Breast epithelium (tissue), 4 donors: ENCODE measurements at regions not wholly inside any gene's neighbourhood (a gene's known extent, or its start where the extent isn't known, plus 50 kb on each side); places are given as distances from the start of the nearest gene placed in this dataset.
A peak's percentile ranks its signal among the peaks of the same experiment; 100 is the strongest.

ENCODE experiments used
- DNase-seq, 2 donors: peaks; one replicate each; pipeline ENCODE4 v3.0.0-alpha.2; 2019; ENCODE audit warnings: low spot score in 2 of 2
- H3K27ac ChIP-seq, 2 donors: fragments of 200-600 bp; sonication (generic) in 1 of 2; one replicate each; pipeline ENCODE4 v1.5.1; 2016 to 2019; ENCODE audit warnings: mild to moderate bottlenecking in 1 of 2
- H3K27me3 ChIP-seq, 2 donors: fragments of 200-600 bp; sonication (generic) in 1 of 2; one replicate each; pipeline versions ENCODE4 v1.5.1 to v1.6.0; 2017 to 2019; ENCODE audit warnings: control low read depth in 1 of 2, mild to moderate bottlenecking in 1 of 2
- H3K36me3 ChIP-seq: fragments of 200-600 bp; one replicate; pipeline ENCODE4 v1.5.1; 2019
- H3K4me1 ChIP-seq, 2 donors: fragments of 200-600 bp; sonication (generic); one replicate each; pipeline ENCODE4 v1.5.1; 2016 to 2019; ENCODE audit warnings: control low read depth in 1 of 2
- H3K4me3 ChIP-seq, 3 donors: fragments of 200-600 bp; sonication (generic); 1 replicate in 2 of 3; 2 replicates in 1 of 3; pipeline ENCODE4 v1.5.1; 2016 to 2019; ENCODE audit warnings: mild to moderate bottlenecking in 3 of 3, moderate library complexity in 2 of 3
- H3K9me3 ChIP-seq, 2 donors: fragments of 200-600 bp; sonication (generic) in 1 of 2; one replicate each; pipeline ENCODE4 v1.5.1; 2016 to 2019; ENCODE audit warnings: control low read depth in 1 of 2
- POLR2A ChIP-seq: fragments of 450-650 bp; IDR thresholded peaks from one replicate; pipeline ENCODE4 v1.6.1; 2016; ENCODE audit warnings: antibody characterized with exemption, mild to moderate bottlenecking, moderate library complexity
- POLR2AphosphoS5 ChIP-seq, 3 donors: sonication (generic); formaldehyde crosslinking; IDR thresholded peaks; one replicate each; pipeline ENCODE4 v1.6.1; 2017; ENCODE audit warnings: antibody characterized with exemption in 3 of 3
- intact Hi-C: fragments of 100-400 bp; cut with DNase I; formaldehyde crosslinking; loops from one replicate; pipeline ENCODE4 v1.15.1; 2023; ENCODE audit warnings: low total_unique reads
- TF ChIP-seq, protein P1 (sequence below), 3 donors: fragments of 450-650 bp; IDR thresholded peaks; one replicate each; pipeline ENCODE4 v1.5.1; 2016 to 2017; ENCODE audit warnings: antibody characterized with exemption in 3 of 3, mild to moderate bottlenecking in 3 of 3, moderate library complexity in 3 of 3

GRCh38 chr9:99356512-99356971, 134.5 kb downstream of the SEC61B start:
- peak overlapping the region in 1 of 2 donors; percentile 48 for H3K27ac ChIP-seq
- H3K9me3 ChIP-seq = no peaks in the 10 kb centered on the region
- intact Hi-C loops = no loop called here
- no peak overlapping the region for H3K4me3 ChIP-seq
- TF ChIP-seq POLR2AphosphoS5 (IDR thresholded peaks at IDR 0.05) = no peak
- no peak for TF ChIP-seq POLR2A
- TF ChIP-seq, protein P1, sequence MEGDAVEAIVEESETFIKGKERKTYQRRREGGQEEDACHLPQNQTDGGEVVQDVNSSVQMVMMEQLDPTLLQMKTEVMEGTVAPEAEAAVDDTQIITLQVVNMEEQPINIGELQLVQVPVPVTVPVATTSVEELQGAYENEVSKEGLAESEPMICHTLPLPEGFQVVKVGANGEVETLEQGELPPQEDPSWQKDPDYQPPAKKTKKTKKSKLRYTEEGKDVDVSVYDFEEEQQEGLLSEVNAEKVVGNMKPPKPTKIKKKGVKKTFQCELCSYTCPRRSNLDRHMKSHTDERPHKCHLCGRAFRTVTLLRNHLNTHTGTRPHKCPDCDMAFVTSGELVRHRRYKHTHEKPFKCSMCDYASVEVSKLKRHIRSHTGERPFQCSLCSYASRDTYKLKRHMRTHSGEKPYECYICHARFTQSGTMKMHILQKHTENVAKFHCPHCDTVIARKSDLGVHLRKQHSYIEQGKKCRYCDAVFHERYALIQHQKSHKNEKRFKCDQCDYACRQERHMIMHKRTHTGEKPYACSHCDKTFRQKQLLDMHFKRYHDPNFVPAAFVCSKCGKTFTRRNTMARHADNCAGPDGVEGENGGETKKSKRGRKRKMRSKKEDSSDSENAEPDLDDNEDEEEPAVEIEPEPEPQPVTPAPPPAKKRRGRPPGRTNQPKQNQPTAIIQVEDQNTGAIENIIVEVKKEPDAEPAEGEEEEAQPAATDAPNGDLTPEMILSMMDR (IDR thresholded peaks at IDR 0.05) = no peak
- no peak for DNase-seq
- H3K36me3 ChIP-seq = no peaks in the 10 kb centered on the region
- H3K27me3 ChIP-seq = peaks cover 0 to 9% of the 10 kb centered on the region in 2 donors
- no peaks in the 10 kb centered on the region for H3K4me1 ChIP-seq

- DNase-seq = no peak
- H3K27ac ChIP-seq = peak overlapping the region in 1 of 2 donors; percentile 15
- H3K4me1 ChIP-seq = no peaks in the 10 kb centered on the region
- intact Hi-C loops = no loop called here
- peaks cover 0 to 9% of the 10 kb centered on the region in 2 donors for H3K27me3 ChIP-seq
- no peaks in the 10 kb centered on the region for H3K9me3 ChIP-seq
- TF ChIP-seq, protein P1 (IDR thresholded peaks at IDR 0.05) = no peak
- TF ChIP-seq POLR2A (no peak), POLR2AphosphoS5 (IDR thresholded peaks at IDR 0.05) (no peak)
- H3K36me3 ChIP-seq = no peaks in the 10 kb centered on the region
- H3K4me3 ChIP-seq = no peak overlapping the region
Observed at GRCh38 chr9:99357575-99357974, 135.5 kb downstream of the SEC61B start.

- Histone ChIP-seq H3K9me3 (no peaks in the 10 kb centered on the region), H3K27ac (no peak overlapping the region), H3K27me3 (peaks cover 0 to 9% of the 10 kb centered on the region in 2 donors), H3K36me3 (no peaks in the 10 kb centered on the region), H3K4me1 (no peaks in the 10 kb centered on the region), H3K4me3 (no peak overlapping the region)
- intact Hi-C loops = no loop called here
- TF ChIP-seq, protein P1 (IDR thresholded peaks at IDR 0.05) = no peak
- no peak for TF ChIP-seq POLR2AphosphoS5 (IDR thresholded peaks at IDR 0.05)
- TF ChIP-seq POLR2A = no peak
- DNase-seq = no peak
Observed at GRCh38 chr9:99358668-99359067, 136.6 kb downstream of the SEC61B start.

DNA sequence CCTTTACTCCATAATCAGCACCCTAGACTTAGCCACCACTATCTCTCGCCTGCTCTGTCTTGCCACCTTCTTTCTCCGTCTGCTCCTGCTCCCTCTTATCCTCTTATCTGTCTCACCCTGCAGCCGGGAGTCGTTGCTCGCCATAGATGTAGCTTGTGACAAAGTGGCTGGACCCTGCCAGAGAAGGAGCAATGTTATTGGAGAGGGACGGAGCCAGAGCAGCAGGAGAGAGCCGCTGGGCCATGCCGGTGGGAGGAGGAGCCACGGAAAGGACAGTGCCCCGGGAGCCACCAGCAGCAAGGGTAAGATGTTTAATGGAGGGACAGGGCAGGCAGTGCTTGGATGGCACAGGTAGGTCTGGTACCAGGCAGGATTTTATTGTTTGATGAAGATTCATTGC, 137.3 kb downstream of the SEC61B start:
- Histone ChIP-seq H3K27ac (no peak overlapping the region), H3K4me3 (no peak overlapping the region), H3K4me1 (no peaks in the 10 kb centered on the region), H3K27me3 (peaks cover 0 to 9% of the 10 kb centered on the region in 2 donors), H3K36me3 (no peaks in the 10 kb centered on the region), H3K9me3 (no peaks in the 10 kb centered on the region)
- DNase-seq = no peak
- intact Hi-C loops = no loop called here
- TF ChIP-seq POLR2AphosphoS5 (IDR thresholded peaks at IDR 0.05) (no peak), POLR2A (no peak)
- TF ChIP-seq, protein P1 (IDR thresholded peaks at IDR 0.05) = no peak

DNA sequence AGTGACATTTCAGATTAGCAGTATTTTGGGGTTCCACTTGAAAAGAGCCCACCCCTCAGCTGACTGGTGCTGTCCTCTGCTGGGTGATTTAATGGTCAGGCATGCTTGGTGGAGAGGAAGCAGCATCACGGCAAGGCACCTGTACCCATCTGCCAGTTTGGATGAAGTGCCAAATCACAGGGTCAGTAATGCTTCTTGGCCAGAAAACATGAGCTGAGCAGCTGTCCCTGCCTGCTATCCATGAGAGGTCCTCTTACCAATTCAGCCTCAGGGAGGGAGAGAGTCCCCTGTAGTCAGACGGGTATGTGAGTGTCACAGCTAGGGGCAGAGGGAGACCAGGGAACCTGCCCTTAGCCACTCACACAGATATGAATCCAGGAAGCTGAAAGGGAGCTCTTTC, 137.9 kb downstream of the SEC61B start:
- no peak for DNase-seq
- Histone ChIP-seq H3K27ac (no peak overlapping the region), H3K4me1 (no peaks in the 10 kb centered on the region), H3K27me3 (peaks cover 0 to 9% of the 10 kb centered on the region in 2 donors), H3K4me3 (no peak overlapping the region), H3K36me3 (no peaks in the 10 kb centered on the region), H3K9me3 (no peaks in the 10 kb centered on the region)
- intact Hi-C loops = no loop called here
- TF ChIP-seq POLR2A (no peak), POLR2AphosphoS5 (IDR thresholded peaks at IDR 0.05) (no peak)
- TF ChIP-seq, protein P1 (IDR thresholded peaks at IDR 0.05) = no peak
